Keratinocyte (primary cell): ENCODE measurements at regions not wholly inside any gene's neighbourhood (a gene's known extent, or its start where the extent isn't known, plus 50 kb on each side); places are given as distances from the start of the nearest gene placed in this dataset.

Experiments used
- DNase-seq: peaks from one replicate; pipeline ENCODE4 v3.0.0-alpha.2; 2011; ENCODE audit warnings: low read depth, missing footprints, low spot score
- FAIRE-seq: peaks from 2 replicates; lab custom pipeline; 2011; peaks lifted over from hg19 to GRCh38; lab: Jason Lieb, UNC
- H2AFZ ChIP-seq: 2 replicates; pipeline ENCODE4 v1.6.0; 2012; ENCODE audit warnings: low read length, control low read depth, inconsistent platforms; ENCODE audit not compliant: control insufficient read depth
- H3K27ac ChIP-seq: 2 replicates; pipeline ENCODE4 v1.5.1; 2011; ENCODE audit warnings: low read length; ENCODE audit not compliant: control insufficient read depth, insufficient read depth
- H3K27me3 ChIP-seq: 3 replicates; pipeline ENCODE4 v1.6.0; 2011; ENCODE audit warnings: low read length; ENCODE audit not compliant: control insufficient read depth, insufficient read depth; ENCODE audit errors: extremely low read depth
- H3K36me3 ChIP-seq, 2 experiments: 2 replicates in 1 of 2; 3 replicates in 1 of 2; pipeline ENCODE4 v1.5.1; 2011; ENCODE audit warnings: low read length in 2 of 2, mild to moderate bottlenecking in 1 of 2; ENCODE audit not compliant: control insufficient read depth in 2 of 2, insufficient read depth in 2 of 2; ENCODE audit errors: extremely low read depth in 1 of 2
- H3K4me1 ChIP-seq: 3 replicates; pipeline ENCODE4 v1.5.1; 2011; ENCODE audit warnings: low read length; ENCODE audit not compliant: control insufficient read depth, insufficient read depth; ENCODE audit errors: extremely low read depth
- H3K4me2 ChIP-seq: 3 replicates; pipeline ENCODE4 v1.6.0; 2011; ENCODE audit warnings: low read depth, low read length; ENCODE audit not compliant: control insufficient read depth, insufficient read depth; ENCODE audit errors: extremely low read depth
- H3K4me3 ChIP-seq, 3 experiments: fragments of 200-600 bp in 1 of 3; sonication (generic) in 1 of 3; 2 replicates in 2 of 3; 3 replicates in 1 of 3; pipeline ENCODE4 v1.5.1; 2011 to 2016; ENCODE audit warnings: low read length in 3 of 3, mild to moderate bottlenecking in 3 of 3, control low read depth in 2 of 3, inconsistent platforms in 1 of 3, low read depth in 1 of 3, mixed read lengths in 1 of 3, mixed run types in 1 of 3, moderate library complexity in 1 of 3; ENCODE audit not compliant: control insufficient read depth in 2 of 3, insufficient read depth in 2 of 3; ENCODE audit errors: extremely low read depth in 1 of 3
- H3K79me2 ChIP-seq: 2 replicates; pipeline ENCODE4 v1.6.0; 2012; ENCODE audit warnings: low read length; ENCODE audit not compliant: control insufficient read depth, insufficient read depth
- H3K9ac ChIP-seq: 3 replicates; pipeline ENCODE4 v1.6.0; 2011; ENCODE audit warnings: low read length; ENCODE audit not compliant: control insufficient read depth, insufficient read depth; ENCODE audit errors: extremely low read depth
- H3K9me1 ChIP-seq: 3 replicates; pipeline ENCODE4 v1.6.0; 2011; ENCODE audit warnings: low read length; ENCODE audit not compliant: control insufficient read depth, insufficient read depth; ENCODE audit errors: extremely low read depth
- H3K9me3 ChIP-seq: 2 replicates; pipeline ENCODE4 v1.5.1; 2012; ENCODE audit warnings: low read depth, low read length; ENCODE audit not compliant: control insufficient read depth
- H4K20me1 ChIP-seq: 3 replicates; pipeline ENCODE4 v1.6.0; 2011; ENCODE audit warnings: low read length; ENCODE audit not compliant: control insufficient read depth, insufficient read depth; ENCODE audit errors: extremely low read depth
- CTCF ChIP-seq, 3 experiments: IDR thresholded peaks in 1 of 3; conservative IDR thresholded peaks in 1 of 3; optimal IDR thresholded peaks in 1 of 3; 2 replicates in 2 of 3; 3 replicates in 1 of 3; pipeline versions ENCODE3 to v1.5.1; 2011; ENCODE audit warnings: low read length in 3 of 3, mild to moderate bottlenecking in 3 of 3, moderate library complexity in 2 of 3, control low read depth in 1 of 3, inconsistent platforms in 1 of 3; ENCODE audit not compliant: insufficient read depth in 2 of 3; ENCODE audit errors: extremely low read depth in 1 of 3
- EZH2 ChIP-seq: IDR thresholded peaks from one replicate; pipeline ENCODE4 v1.6.1; 2012; ENCODE audit warnings: inconsistent platforms, mild to moderate bottlenecking, low read length, moderate library complexity
- dilution Hi-C: fragments of 300-500 bp; cut with MboI; formaldehyde crosslinking; loops from one replicate; pipeline ENCODE4 v1.7.0; 2020; ENCODE audit warnings: low sequenced_read_pairs; ENCODE audit not compliant: extremely low pct_ligation_motif_present

- Histone ChIP-seq H3K27ac (no peak overlapping the region), H2AFZ (no peak overlapping the region), H3K79me2 (no peaks in the 10 kb centered on the region), H3K9me3 (no peaks in the 10 kb centered on the region), H3K36me3 (no peaks in the 10 kb centered on the region), H3K4me3 (no peak overlapping the region), H3K4me2 (no peak overlapping the region), H3K9ac (no peak overlapping the region), H3K9me1 (no peaks in the 10 kb centered on the region), H4K20me1 (no peaks in the 10 kb centered on the region), H3K27me3 (peaks cover 29% of the 10 kb centered on the region), H3K4me1 (no peaks in the 10 kb centered on the region)
- DNase-seq (no peak), FAIRE-seq (no peak)
- dilution Hi-C loops, result no loop called here
- TF ChIP-seq CTCF (optimal IDR thresholded peaks at IDR 0.05 in 1 of 3, IDR thresholded peaks at IDR 0.05 in 1 of 3, conservative IDR thresholded peaks at IDR 0.05 in 1 of 3; ENCODE audit: extremely low read depth in 1 of 3, insufficient read depth in 2 of 3, low read length in 3 of 3), result no peak
- TF ChIP-seq EZH2, result no peak
These were observed 84.9 kb upstream of the HPCAL1 start for GRCh38 chr2:10217489-10218435.

GRCh38 chr2:10220045-10220901, 82.4 kb upstream of the HPCAL1 start:
- H3K27me3 ChIP-seq, result peaks cover 29% of the 10 kb centered on the region

More at GRCh38 chr2:10220045-10220901, 82.4 kb upstream of the HPCAL1 start:
- no peaks in the 10 kb centered on the region for H3K9me1 ChIP-seq
- TF ChIP-seq EZH2, result no peak
- TF ChIP-seq CTCF (optimal IDR thresholded peaks at IDR 0.05 in 1 of 3, IDR thresholded peaks at IDR 0.05 in 1 of 3, conservative IDR thresholded peaks at IDR 0.05 in 1 of 3; ENCODE audit: extremely low read depth in 1 of 3, insufficient read depth in 2 of 3, low read length in 3 of 3), result no peak
- H3K4me3 ChIP-seq, result no peak overlapping the region
- DNase-seq, result no peak
- no peak overlapping the region for H2AFZ ChIP-seq
- no peaks in the 10 kb centered on the region for H3K9me3 ChIP-seq
- dilution Hi-C loops, result no loop called here
- no peak overlapping the region for H3K4me2 ChIP-seq
- FAIRE-seq, result no peak
- H3K79me2 ChIP-seq, result no peaks in the 10 kb centered on the region
- H3K9ac ChIP-seq, result no peak overlapping the region
- H4K20me1 ChIP-seq, result no peaks in the 10 kb centered on the region
- no peaks in the 10 kb centered on the region for H3K36me3 ChIP-seq
- H3K4me1 ChIP-seq, result no peaks in the 10 kb centered on the region
- H3K27ac ChIP-seq, result no peak overlapping the region
